Right lobe of liver (tissue), 6 donors: ENCODE measurements at regions not wholly inside any gene's neighbourhood (a gene's known extent, or its start where the extent isn't known, plus 50 kb on each side); places are given as distances from the start of the nearest gene placed in this dataset.

Experiments
- ATAC-seq, 4 donors: fragments of 200-7000 bp; cut with Tn5 transposase; one replicate each; pipeline ENCODE4 v1.9.1; 2020; ENCODE audit warnings: mild to moderate bottlenecking in 4 of 4, moderate library complexity in 4 of 4
- DNase-seq, 3 donors: peaks; one replicate each; pipeline ENCODE4 v3.0.0-alpha.2; 2020
- H3K27ac ChIP-seq, 3 donors: fragments of 200-600 bp; one replicate each; pipeline ENCODE4 v1.8.0; 2022
- H3K27me3 ChIP-seq, 2 donors: fragments of 200-600 bp; one replicate each; pipeline ENCODE4 v1.8.0; 2022
- H3K36me3 ChIP-seq, 4 donors: fragments of 200-600 bp; sonication (generic) in 1 of 4; one replicate each; pipeline versions ENCODE4 v1.5.1 to v1.8.0; 2017 to 2022; ENCODE audit warnings: control low read depth in 1 of 4
- H3K4me1 ChIP-seq, 4 donors: fragments of 200-600 bp; sonication (generic) in 1 of 4; one replicate each; pipeline versions ENCODE4 v1.5.1 to v1.8.0; 2017 to 2022; ENCODE audit warnings: control low read depth in 1 of 4
- H3K4me3 ChIP-seq, 3 donors: fragments of 200-600 bp; one replicate each; pipeline ENCODE4 v1.8.0; 2022
- H3K9me3 ChIP-seq, 4 donors: fragments of 200-600 bp; sonication (generic) in 1 of 4; one replicate each; pipeline versions ENCODE4 v1.5.1 to v1.8.0; 2017 to 2022; ENCODE audit warnings: control low read depth in 1 of 4
- POLR2A ChIP-seq: fragments of 450-650 bp; IDR thresholded peaks from one replicate; pipeline ENCODE4 v1.6.1; 2017; ENCODE audit warnings: antibody characterized with exemption, mild to moderate bottlenecking
- WGBS: methylation state at CpG from one replicate; pipeline ENCODE4 v1.1.6; 2018; ENCODE audit warnings: low coverage, low lambda C conversion rate; ENCODE audit not compliant: insufficient coverage; ENCODE audit errors: missing lambda C conversion rate; 5-methylcytosine and 5-hydroxymethylcytosine counted together
- intact Hi-C, 2 donors: fragments of 100-400 bp; cut with DNase I; formaldehyde crosslinking; loops; one replicate each; pipeline versions ENCODE4 v1.11.2 to v1.14.1; 2022
- TF ChIP-seq, protein P1 (sequence below), 4 donors: fragments of 200-600 bp in 3 of 4; fragments of 450-650 bp in 1 of 4; IDR thresholded peaks; one replicate each; pipeline versions ENCODE4 v1.5.1 to v1.8.0; 2016 to 2022; ENCODE audit warnings: antibody characterized with exemption in 4 of 4, mild to moderate bottlenecking in 2 of 4
- donor health status: DM: no; HTN: yes; CAD: no.
- donor health status: DM: no; HTN: no; CAD: no.
- donor health status: DM: no; HTN: no; CAD: no.
- donor health status: DM: no; HTN: yes; CAD: no.
- donor health status: DM: no; HTN: yes; CAD: no.

DNA sequence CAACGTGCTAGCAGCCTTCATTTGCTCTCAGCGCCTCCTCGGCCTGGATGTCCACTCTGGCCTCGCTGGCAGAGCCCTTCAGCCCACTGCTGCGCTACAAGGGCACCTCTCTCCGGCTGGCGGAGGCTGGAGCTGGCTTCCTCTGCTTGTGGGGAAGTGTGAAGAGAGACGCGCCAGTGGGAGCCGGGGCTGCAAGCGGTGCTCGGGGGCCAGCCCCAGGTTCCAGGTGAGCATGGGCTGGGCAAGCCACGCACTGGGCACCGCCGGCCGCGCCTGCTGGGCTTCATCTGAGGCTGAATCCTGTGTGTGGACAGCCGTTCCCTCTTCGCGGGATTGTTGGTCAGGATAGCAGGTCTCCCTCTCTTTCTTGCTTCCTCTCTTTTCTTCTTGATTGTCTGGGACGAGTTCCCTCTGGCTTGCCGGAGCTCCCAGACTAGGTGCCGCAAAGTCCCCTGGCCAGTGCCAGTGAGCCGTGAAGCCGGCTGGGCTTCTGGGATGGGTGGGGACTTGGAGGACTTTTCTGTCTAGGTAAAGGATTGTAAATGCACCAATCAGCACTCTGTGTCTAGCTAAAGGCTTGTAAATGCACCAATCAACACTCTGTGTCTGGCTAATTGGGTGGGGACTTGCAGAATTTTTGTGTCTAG, 165.0 kb downstream of the HEPH start:
- Histone ChIP-seq H3K9me3 (no peaks in the 10 kb centered on the region), H3K4me1 (no peaks in the 10 kb centered on the region), H3K27me3 (no peaks in the 10 kb centered on the region), H3K27ac (no peak overlapping the region), H3K36me3 (no peaks in the 10 kb centered on the region), H3K4me3 (no peak overlapping the region)
- intact Hi-C loops: no loop called here
- 42% methylated on average over 6 of the region's 25 CpGs for WGBS
- ATAC-seq (no peak), DNase-seq (peak in 1 of 3 donors; percentile 49)
- TF ChIP-seq, protein P1, sequence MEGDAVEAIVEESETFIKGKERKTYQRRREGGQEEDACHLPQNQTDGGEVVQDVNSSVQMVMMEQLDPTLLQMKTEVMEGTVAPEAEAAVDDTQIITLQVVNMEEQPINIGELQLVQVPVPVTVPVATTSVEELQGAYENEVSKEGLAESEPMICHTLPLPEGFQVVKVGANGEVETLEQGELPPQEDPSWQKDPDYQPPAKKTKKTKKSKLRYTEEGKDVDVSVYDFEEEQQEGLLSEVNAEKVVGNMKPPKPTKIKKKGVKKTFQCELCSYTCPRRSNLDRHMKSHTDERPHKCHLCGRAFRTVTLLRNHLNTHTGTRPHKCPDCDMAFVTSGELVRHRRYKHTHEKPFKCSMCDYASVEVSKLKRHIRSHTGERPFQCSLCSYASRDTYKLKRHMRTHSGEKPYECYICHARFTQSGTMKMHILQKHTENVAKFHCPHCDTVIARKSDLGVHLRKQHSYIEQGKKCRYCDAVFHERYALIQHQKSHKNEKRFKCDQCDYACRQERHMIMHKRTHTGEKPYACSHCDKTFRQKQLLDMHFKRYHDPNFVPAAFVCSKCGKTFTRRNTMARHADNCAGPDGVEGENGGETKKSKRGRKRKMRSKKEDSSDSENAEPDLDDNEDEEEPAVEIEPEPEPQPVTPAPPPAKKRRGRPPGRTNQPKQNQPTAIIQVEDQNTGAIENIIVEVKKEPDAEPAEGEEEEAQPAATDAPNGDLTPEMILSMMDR (IDR thresholded peaks at IDR 0.05): no peak
- TF ChIP-seq POLR2A: no peak

DNA sequence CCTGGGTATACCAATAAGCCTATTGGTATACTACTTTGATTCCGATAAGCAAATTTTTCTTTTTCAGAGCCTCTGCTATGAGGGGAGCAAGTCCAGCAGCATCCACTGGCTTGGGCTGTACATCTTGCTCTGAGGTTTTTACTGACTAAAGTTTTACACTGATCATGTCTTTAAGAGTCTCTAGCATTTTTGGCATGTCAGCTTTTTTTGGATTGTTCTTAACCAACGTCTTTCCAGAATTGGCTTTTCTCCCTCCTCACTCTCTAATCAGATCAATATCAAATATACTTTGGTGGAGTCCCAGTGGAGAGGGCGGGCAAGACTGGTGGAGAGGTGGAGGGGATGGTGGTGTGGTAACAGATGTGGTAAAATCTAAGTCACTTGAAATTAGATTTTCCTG, 196.8 kb downstream of the HEPH start:
- Histone ChIP-seq H3K4me3 (no peak overlapping the region), H3K9me3 (no peaks in the 10 kb centered on the region), H3K27me3 (no peaks in the 10 kb centered on the region), H3K4me1 (no peaks in the 10 kb centered on the region), H3K27ac (no peak overlapping the region), H3K36me3 (no peaks in the 10 kb centered on the region)
- 38% methylated on average over 3 of the region's 3 CpGs for WGBS
- intact Hi-C loops: no loop called here
- DNase-seq: no peak
- TF ChIP-seq POLR2A: no peak
- TF ChIP-seq, protein P1 (IDR thresholded peaks at IDR 0.05): no peak
- no peak for ATAC-seq

DNA sequence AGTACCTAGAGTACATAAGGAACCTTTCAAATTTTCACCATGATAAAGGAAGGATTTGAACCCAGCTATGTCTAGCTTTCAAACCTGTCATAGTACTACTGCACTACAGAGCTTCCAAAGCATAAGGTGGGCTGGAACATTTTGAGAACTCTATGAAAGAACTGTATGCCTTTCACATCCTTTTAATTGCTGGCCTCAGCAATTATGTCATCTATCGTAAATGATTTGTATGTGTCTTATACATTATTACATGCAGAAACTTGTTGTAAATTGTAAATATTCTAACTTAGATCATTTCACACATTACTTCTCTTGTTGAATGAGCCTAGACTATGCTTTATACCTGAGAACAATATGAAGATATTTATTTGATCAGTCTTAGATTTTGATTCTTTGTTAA, 220.7 kb downstream of the HEPH start:
- Histone ChIP-seq H3K9me3 (no peaks in the 10 kb centered on the region), H3K4me1 (no peaks in the 10 kb centered on the region), H3K27ac (no peak overlapping the region), H3K36me3 (no peaks in the 10 kb centered on the region), H3K27me3 (no peaks in the 10 kb centered on the region), H3K4me3 (no peak overlapping the region)
- intact Hi-C loops: no loop called here
- 59% methylated on average over 1 of the region's 1 CpG for WGBS
- no peak for DNase-seq
- ATAC-seq: no peak
- TF ChIP-seq POLR2A: no peak
- TF ChIP-seq, protein P1 (IDR thresholded peaks at IDR 0.05): no peak

DNA sequence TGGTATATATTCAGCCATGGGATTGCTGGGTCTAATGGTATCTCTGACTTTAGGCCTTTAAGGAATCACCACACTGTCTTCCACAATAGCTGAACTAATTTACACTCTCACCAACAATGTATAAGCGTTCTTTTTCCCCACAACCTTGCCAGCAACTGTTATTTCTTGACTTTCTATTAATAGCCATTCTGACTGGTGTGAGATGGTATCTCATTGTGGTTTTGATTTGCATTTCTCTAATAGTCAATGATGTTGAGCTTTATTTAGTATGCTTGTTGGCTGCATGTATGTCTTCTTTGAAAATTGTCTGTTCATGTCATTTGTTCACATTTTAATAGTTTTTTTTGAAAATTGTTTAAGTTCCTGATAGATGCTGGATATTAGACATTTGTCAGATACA, 235.2 kb downstream of the HEPH start:
- intact Hi-C loops: no loop called here
- TF ChIP-seq, protein P1 (IDR thresholded peaks at IDR 0.05): no peak
- no peak for TF ChIP-seq POLR2A
- 50% methylated on average over 1 of the region's 1 CpG for WGBS

DNA sequence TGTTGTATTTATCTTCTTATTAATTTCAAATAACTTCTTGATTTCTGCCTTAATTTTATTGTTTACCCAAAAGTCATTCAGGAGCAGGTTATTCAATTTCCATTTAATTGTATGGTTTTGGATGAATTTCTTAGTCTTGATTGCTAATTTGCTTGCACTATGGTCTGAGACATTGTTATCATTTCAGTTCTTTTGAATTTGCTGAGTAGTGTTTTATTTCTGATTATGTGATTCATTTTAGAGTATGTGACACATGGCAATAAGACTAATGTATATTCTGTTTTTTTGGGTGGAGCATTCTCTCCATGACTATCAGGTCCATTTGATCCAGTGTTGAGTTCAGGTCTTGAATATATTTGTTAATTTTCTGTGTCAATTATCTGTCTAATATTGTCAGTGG, 236.7 kb downstream of the EDA2R start:
- Histone ChIP-seq H3K27ac (no peak overlapping the region), H3K4me3 (no peak overlapping the region), H3K4me1 (no peaks in the 10 kb centered on the region), H3K27me3 (peaks cover 0 to 5% of the 10 kb centered on the region in 2 donors), H3K9me3 (no peaks in the 10 kb centered on the region), H3K36me3 (no peaks in the 10 kb centered on the region)
- TF ChIP-seq POLR2A: no peak
- TF ChIP-seq, protein P1 (IDR thresholded peaks at IDR 0.05): no peak
- intact Hi-C loops: no loop called here
- ATAC-seq (no peak), DNase-seq (no peak)

More for the DNA sequence above, 235.2 kb downstream of the HEPH start:
- no peaks in the 10 kb centered on the region for H3K9me3 ChIP-seq
- no peak overlapping the region for H3K27ac ChIP-seq
- DNase-seq: no peak
- H3K4me3 ChIP-seq: no peak overlapping the region
- ATAC-seq: no peak
- no peaks in the 10 kb centered on the region for H3K36me3 ChIP-seq
- no peaks in the 10 kb centered on the region for H3K4me1 ChIP-seq
- H3K27me3 ChIP-seq: no peaks in the 10 kb centered on the region
